ENCODE measurements at regions not wholly inside any gene's neighbourhood (a gene's known extent, or its start where the extent isn't known, plus 50 kb on each side); places are given as distances from the start of the nearest gene placed in this dataset.

DNA sequence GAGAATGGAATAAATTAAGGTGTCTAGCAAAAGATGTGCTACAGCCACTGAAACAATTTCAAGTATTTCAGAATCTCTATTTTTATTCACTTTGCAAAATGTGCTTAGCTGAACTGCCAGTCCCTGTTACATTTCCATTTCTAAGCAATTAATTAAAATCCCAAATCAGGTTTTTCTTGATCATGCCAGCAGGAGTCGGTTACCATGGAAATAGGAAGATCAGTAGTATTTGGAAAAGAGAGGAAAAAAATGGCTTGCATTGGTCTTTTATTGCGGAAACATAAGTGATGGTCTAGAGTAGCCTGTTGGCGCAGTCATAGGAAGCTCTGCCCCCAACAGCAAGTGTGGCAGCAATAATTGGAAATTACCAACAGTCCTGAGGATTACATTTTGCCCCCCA lies 867.1 kb downstream of the GATA3 start:
- H3K27ac ChIP-seq (ENCODE audit: low read length): no peak overlapping the region
- no peaks in the 10 kb centered on the region for H3K9me3 ChIP-seq (replicated peaks; ENCODE audit: control insufficient read depth, low read depth, low read length)
- no peaks in the 10 kb centered on the region for H3K4me1 ChIP-seq (ENCODE audit: control insufficient read depth, insufficient read depth, low read length)
- no peaks in the 10 kb centered on the region for H3K36me3 ChIP-seq (ENCODE audit: control insufficient read depth, insufficient read depth, low read length)
- WGBS (ENCODE audit: insufficient coverage): 63% methylated on average over 3 of the region's 3 CpGs
- no peak for DNase-seq
- H3K27me3 ChIP-seq (ENCODE audit: control insufficient read depth, insufficient read depth, low read length): no peaks in the 10 kb centered on the region
- H3K4me3 ChIP-seq (ENCODE audit: low read length): no peak overlapping the region

DNA sequence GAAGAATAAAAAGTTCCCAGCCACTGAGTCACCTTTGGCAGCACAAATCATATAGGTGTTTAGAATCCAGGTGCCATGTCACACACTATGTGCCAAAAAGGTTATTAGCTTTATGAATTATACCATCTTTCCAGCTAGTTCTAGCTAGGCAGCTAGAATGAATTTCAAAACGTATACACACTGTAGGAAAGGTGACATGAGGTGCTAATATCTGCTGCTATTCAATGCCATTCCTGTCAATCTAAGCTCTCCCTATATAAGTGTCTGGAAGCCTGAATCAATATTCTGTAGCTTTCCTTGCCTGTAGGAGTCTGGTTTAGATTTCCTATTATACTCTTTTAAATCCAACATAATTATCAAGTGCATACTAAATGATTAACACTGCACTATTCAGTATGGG lies 868.6 kb downstream of the GATA3 start:
- no peaks in the 10 kb centered on the region for H3K36me3 ChIP-seq (ENCODE audit: control insufficient read depth, insufficient read depth, low read length)
- WGBS (ENCODE audit: insufficient coverage): no CpG with 5 or more reads among the region's 1 CpG
- no peaks in the 10 kb centered on the region for H3K27me3 ChIP-seq (ENCODE audit: control insufficient read depth, insufficient read depth, low read length)
- H3K4me1 ChIP-seq (ENCODE audit: control insufficient read depth, insufficient read depth, low read length): no peaks in the 10 kb centered on the region
- H3K4me3 ChIP-seq (ENCODE audit: low read length): no peak overlapping the region
- H3K9me3 ChIP-seq (replicated peaks; ENCODE audit: control insufficient read depth, low read depth, low read length): no peaks in the 10 kb centered on the region
- H3K27ac ChIP-seq (ENCODE audit: low read length): no peak overlapping the region
- no peak for DNase-seq

- no CpG with 5 or more reads among the region's 4 CpGs for WGBS (ENCODE audit: insufficient coverage)
- Histone ChIP-seq H3K4me3 (ENCODE audit: low read length) (no peak overlapping the region), H3K27me3 (ENCODE audit: control insufficient read depth, insufficient read depth, low read length) (no peaks in the 10 kb centered on the region), H3K36me3 (ENCODE audit: control insufficient read depth, insufficient read depth, low read length) (no peaks in the 10 kb centered on the region), H3K27ac (ENCODE audit: low read length) (no peak overlapping the region), H3K9me3 (replicated peaks; ENCODE audit: control insufficient read depth, low read depth, low read length) (no peaks in the 10 kb centered on the region), H3K4me1 (ENCODE audit: control insufficient read depth, insufficient read depth, low read length) (no peaks in the 10 kb centered on the region)
- DNase-seq: no peak
These were observed 873.2 kb downstream of the GATA3 start for GRCh38 chr10:8927705-8928104.

DNA sequence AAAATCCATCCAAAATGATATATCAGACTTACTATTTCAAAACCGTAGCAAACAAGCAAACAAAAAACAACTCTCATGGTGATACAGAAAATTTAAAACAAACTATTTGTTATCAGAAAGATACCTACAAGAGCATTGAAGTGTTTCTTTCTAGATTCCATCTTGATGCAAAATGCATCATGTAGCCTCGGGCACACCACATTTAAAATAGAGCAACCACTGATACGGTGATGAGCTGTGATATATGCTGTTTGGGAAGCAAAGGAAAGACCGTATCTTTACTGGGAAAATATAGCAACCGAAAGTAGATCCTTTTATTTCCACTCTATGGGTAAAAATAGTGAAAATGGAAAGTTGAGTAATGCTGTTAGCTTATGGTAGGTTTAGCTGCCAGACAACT lies 892.0 kb downstream of the GATA3 start:
- H3K36me3 ChIP-seq (ENCODE audit: control insufficient read depth, insufficient read depth, low read length): no peaks in the 10 kb centered on the region
- H3K4me3 ChIP-seq (ENCODE audit: low read length): no peak overlapping the region
- H3K9me3 ChIP-seq (replicated peaks; ENCODE audit: control insufficient read depth, low read depth, low read length): no peaks in the 10 kb centered on the region
- no peak overlapping the region for H3K27ac ChIP-seq (ENCODE audit: low read length)
- H3K4me1 ChIP-seq (ENCODE audit: control insufficient read depth, insufficient read depth, low read length): no peaks in the 10 kb centered on the region
- WGBS (ENCODE audit: insufficient coverage): no CpG with 5 or more reads among the region's 5 CpGs
- no peak for DNase-seq
- H3K27me3 ChIP-seq (ENCODE audit: control insufficient read depth, insufficient read depth, low read length): no peaks in the 10 kb centered on the region

- Histone ChIP-seq H3K36me3 (ENCODE audit: control insufficient read depth, insufficient read depth, low read length) (no peaks in the 10 kb centered on the region), H3K27ac (ENCODE audit: low read length) (no peak overlapping the region), H3K27me3 (ENCODE audit: control insufficient read depth, insufficient read depth, low read length) (no peaks in the 10 kb centered on the region), H3K9me3 (replicated peaks; ENCODE audit: control insufficient read depth, low read depth, low read length) (no peaks in the 10 kb centered on the region), H3K4me3 (ENCODE audit: low read length) (no peak overlapping the region), H3K4me1 (ENCODE audit: control insufficient read depth, insufficient read depth, low read length) (no peaks in the 10 kb centered on the region)
- no CpG with 5 or more reads among the region's 2 CpGs for WGBS (ENCODE audit: insufficient coverage)
- DNase-seq: no peak
These were observed 896.5 kb downstream of the GATA3 start for GRCh38 chr10:8950978-8951377.

DNA sequence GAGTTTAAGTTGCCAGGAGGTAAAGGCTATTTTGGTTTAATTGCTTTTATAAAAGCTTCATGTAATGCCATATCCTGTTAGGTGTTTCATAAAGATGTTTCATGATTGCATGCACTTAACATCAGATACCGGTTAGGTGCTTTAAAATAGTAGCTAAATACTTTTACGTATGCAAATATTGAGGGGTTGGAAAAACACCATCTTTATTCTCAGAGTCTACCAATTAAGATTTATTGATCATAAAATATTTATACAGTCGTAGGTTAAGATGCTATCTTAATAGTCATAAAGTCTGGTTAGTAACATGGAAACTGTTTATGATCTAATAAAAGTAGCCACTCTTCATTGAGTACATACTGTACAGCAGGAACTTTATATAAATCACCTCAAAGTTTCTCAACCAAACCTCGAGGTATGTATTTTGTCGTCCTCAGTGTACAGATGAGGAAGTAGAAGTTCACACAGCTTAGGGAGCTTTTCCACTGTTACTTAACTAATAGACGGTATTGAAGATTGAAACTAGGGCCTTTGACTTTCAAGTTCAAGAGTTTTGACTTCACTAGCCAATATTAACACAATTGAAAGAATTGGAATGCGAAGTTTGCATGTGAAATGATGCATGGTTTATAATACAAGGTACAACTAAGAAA lies 897.1 kb downstream of the GATA3 start:
- Histone ChIP-seq H3K4me3 (ENCODE audit: low read length) (no peak overlapping the region), H3K27ac (ENCODE audit: low read length) (no peak overlapping the region), H3K9me3 (replicated peaks; ENCODE audit: control insufficient read depth, low read depth, low read length) (no peaks in the 10 kb centered on the region), H3K4me1 (ENCODE audit: control insufficient read depth, insufficient read depth, low read length) (no peaks in the 10 kb centered on the region), H3K36me3 (ENCODE audit: control insufficient read depth, insufficient read depth, low read length) (no peaks in the 10 kb centered on the region), H3K27me3 (ENCODE audit: control insufficient read depth, insufficient read depth, low read length) (no peaks in the 10 kb centered on the region)
- no peak for DNase-seq
- WGBS (ENCODE audit: insufficient coverage): no CpG with 5 or more reads among the region's 7 CpGs

DNA sequence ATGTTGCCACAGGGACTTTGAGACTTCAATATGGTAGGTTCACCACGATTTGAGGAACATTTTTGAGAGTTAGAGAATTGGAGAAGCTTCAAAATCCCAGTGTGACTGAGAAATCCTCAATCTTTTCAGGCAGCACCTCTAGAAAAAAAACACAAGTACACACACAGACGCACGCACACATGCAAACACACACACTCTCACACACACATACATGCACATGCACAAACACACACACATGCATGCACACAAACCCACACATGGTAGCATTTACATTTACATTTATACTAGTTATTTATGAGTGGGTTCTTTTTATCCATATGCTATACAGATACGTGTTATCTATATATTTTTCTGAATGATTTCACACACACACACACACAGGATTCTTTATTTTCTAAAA lies 901.9 kb downstream of the GATA3 start:
- H3K4me1 ChIP-seq (ENCODE audit: control insufficient read depth, insufficient read depth, low read length): no peaks in the 10 kb centered on the region
- no peak overlapping the region for H3K4me3 ChIP-seq (ENCODE audit: low read length)
- WGBS (ENCODE audit: insufficient coverage): 60% methylated on average over 1 of the region's 4 CpGs

DNA sequence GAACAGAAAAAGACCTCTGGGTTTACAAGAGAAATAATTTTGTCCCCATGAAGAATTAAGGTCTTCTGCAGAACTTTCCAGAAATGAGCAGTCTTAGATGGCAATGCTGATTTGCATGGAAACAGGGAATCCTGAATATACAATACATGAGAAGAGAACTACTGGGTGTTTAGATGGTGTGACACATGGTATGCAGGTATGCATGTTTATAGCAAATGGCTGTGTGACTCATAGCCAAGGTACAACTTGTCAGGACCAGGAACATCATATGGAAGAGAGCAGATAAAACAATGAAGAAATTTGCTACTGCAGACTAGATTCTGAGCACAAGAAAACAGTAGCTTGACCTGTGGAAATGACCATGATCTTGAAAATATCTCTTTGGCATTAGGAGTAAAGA lies 907.8 kb downstream of the GATA3 start:
- Histone ChIP-seq H3K36me3 (ENCODE audit: control insufficient read depth, insufficient read depth, low read length) (no peaks in the 10 kb centered on the region), H3K4me1 (ENCODE audit: control insufficient read depth, insufficient read depth, low read length) (no peaks in the 10 kb centered on the region), H3K27me3 (ENCODE audit: control insufficient read depth, insufficient read depth, low read length) (no peaks in the 10 kb centered on the region), H3K4me3 (ENCODE audit: low read length) (no peak overlapping the region), H3K27ac (ENCODE audit: low read length) (no peak overlapping the region), H3K9me3 (replicated peaks; ENCODE audit: control insufficient read depth, low read depth, low read length) (no peaks in the 10 kb centered on the region)
- no peak for DNase-seq

More for the DNA sequence above, 901.9 kb downstream of the GATA3 start:
- DNase-seq: no peak
- Histone ChIP-seq H3K27me3 (ENCODE audit: control insufficient read depth, insufficient read depth, low read length) (no peaks in the 10 kb centered on the region), H3K27ac (ENCODE audit: low read length) (no peak overlapping the region), H3K36me3 (ENCODE audit: control insufficient read depth, insufficient read depth, low read length) (no peaks in the 10 kb centered on the region), H3K9me3 (replicated peaks; ENCODE audit: control insufficient read depth, low read depth, low read length) (no peaks in the 10 kb centered on the region)

DNA sequence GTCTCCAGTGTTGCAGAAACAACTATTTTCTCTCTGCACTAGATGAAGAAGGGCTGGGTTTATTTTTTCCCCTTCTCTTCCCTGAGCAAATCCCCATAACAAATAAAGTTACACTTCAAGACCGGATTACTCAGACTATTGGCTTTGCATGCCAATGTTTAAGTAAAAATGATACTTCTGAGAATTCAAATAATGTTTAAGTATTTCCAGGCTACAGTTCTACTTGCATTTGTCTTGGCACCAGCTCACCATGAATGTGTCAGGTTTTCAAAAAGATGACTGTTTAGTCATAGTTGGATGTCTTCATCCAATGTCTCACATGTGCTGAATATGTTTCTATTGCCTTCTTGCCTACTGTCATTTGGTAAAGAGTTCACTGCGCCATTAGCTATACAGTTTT lies 912.6 kb downstream of the GATA3 start:
- Histone ChIP-seq H3K27me3 (ENCODE audit: control insufficient read depth, insufficient read depth, low read length) (no peaks in the 10 kb centered on the region), H3K27ac (ENCODE audit: low read length) (no peak overlapping the region), H3K4me1 (ENCODE audit: control insufficient read depth, insufficient read depth, low read length) (no peaks in the 10 kb centered on the region), H3K36me3 (ENCODE audit: control insufficient read depth, insufficient read depth, low read length) (no peaks in the 10 kb centered on the region), H3K9me3 (replicated peaks; ENCODE audit: control insufficient read depth, low read depth, low read length) (no peaks in the 10 kb centered on the region), H3K4me3 (ENCODE audit: low read length) (no peak overlapping the region)
- DNase-seq: peak; percentile 56
- WGBS (ENCODE audit: insufficient coverage): no CpG with 5 or more reads among the region's 2 CpGs

DNA sequence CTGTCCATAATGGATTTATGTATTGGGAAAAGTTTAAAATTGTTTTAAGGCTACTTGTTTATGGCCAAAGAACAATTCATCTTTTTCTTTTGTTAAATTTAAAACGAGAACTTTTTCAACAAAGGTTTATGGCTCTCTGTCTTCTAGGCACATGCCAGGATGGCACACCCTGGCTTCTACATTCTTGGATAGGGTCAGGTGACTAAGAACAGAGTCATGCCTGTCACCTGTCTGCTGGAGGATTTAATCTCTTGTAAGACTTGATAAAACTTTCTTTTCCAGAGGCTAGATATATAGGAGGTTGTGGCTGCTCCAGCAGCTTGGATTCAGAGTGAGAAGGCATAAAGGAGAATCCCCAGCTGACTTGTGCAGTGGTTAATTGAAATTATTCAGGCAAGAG lies 915.4 kb downstream of the GATA3 start:
- Histone ChIP-seq H3K27me3 (ENCODE audit: control insufficient read depth, insufficient read depth, low read length) (no peaks in the 10 kb centered on the region), H3K9me3 (replicated peaks; ENCODE audit: control insufficient read depth, low read depth, low read length) (no peaks in the 10 kb centered on the region), H3K27ac (ENCODE audit: low read length) (no peak overlapping the region), H3K4me1 (ENCODE audit: control insufficient read depth, insufficient read depth, low read length) (no peaks in the 10 kb centered on the region), H3K4me3 (ENCODE audit: low read length) (no peak overlapping the region), H3K36me3 (ENCODE audit: control insufficient read depth, insufficient read depth, low read length) (no peaks in the 10 kb centered on the region)
- no CpG with 5 or more reads among the region's 1 CpG for WGBS (ENCODE audit: insufficient coverage)
- DNase-seq: no peak

DNA sequence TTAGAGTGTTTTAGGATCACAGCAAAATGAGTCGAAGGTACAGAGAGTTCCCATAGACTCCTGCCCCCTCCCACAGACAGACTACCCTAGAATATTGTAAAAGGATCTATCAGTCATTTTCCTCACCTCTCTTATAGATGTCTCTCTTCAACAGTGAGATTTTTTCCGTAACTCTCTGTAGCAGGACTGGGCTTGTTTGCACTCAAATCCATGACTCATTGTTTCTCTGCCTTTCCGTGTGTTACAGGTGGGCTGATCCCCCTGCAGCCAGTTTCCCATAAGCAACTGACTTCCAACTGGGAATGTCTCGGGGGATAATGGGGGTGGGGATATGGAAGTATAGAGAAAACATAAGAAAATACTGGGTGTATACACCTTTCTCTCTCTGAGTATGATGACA lies 921.0 kb downstream of the GATA3 start:
- Histone ChIP-seq H3K36me3 (ENCODE audit: control insufficient read depth, insufficient read depth, low read length) (no peaks in the 10 kb centered on the region), H3K9me3 (replicated peaks; ENCODE audit: control insufficient read depth, low read depth, low read length) (no peaks in the 10 kb centered on the region), H3K27ac (ENCODE audit: low read length) (no peak overlapping the region), H3K4me1 (ENCODE audit: control insufficient read depth, insufficient read depth, low read length) (no peaks in the 10 kb centered on the region), H3K4me3 (ENCODE audit: low read length) (no peak overlapping the region), H3K27me3 (ENCODE audit: control insufficient read depth, insufficient read depth, low read length) (no peaks in the 10 kb centered on the region)
- no peak for DNase-seq
- whole genome bisulfite sequencing (ENCODE audit: insufficient coverage): no CpG with 5 or more reads among the region's 4 CpGs
